KMS-11 (cell line): ENCODE measurements at regions not wholly inside any gene's neighbourhood (a gene's known extent, or its start where the extent isn't known, plus 50 kb on each side); places are given as distances from the start of the nearest gene placed in this dataset.

Experiments
- H2AFZ ChIP-seq: fragments of 200-600 bp; sonication (generic); 2 replicates; pipeline ENCODE4 v1.6.1; 2016; ENCODE audit warnings: antibody characterized with exemption, mixed run types, low read depth
- H3K27ac ChIP-seq: fragments of 200-600 bp; sonication (generic); 2 replicates; pipeline ENCODE4 v1.6.1; 2016; ENCODE audit warnings: mild to moderate bottlenecking, mixed run types
- H3K27me3 ChIP-seq: fragments of 200-600 bp; sonication (generic); 2 replicates; pipeline ENCODE4 v1.6.1; 2017; ENCODE audit warnings: mild to moderate bottlenecking, low read depth, mixed run types, moderate library complexity; ENCODE audit not compliant: insufficient read depth
- H3K36me3 ChIP-seq: fragments of 200-600 bp; sonication (generic); 2 replicates; pipeline ENCODE4 v1.6.1; 2017; ENCODE audit warnings: mild to moderate bottlenecking, mixed run types; ENCODE audit not compliant: insufficient read depth
- H3K4me1 ChIP-seq: fragments of 200-600 bp; sonication (generic); 2 replicates; pipeline ENCODE4 v1.6.1; 2016; ENCODE audit warnings: mild to moderate bottlenecking, low read depth, mixed run types; ENCODE audit not compliant: poor library complexity, severe bottlenecking
- H3K4me2 ChIP-seq: fragments of 200-600 bp; sonication (generic); 2 replicates; pipeline ENCODE4 v1.7.0; 2016; ENCODE audit warnings: mild to moderate bottlenecking, mixed run types
- H3K4me3 ChIP-seq: fragments of 200-600 bp; sonication (generic); IDR thresholded peaks from 2 replicates; pipeline ENCODE4 v1.6.1; 2017; ENCODE audit warnings: low read depth, low read length, mixed read lengths; ENCODE audit not compliant: insufficient read depth
- H3K79me2 ChIP-seq: fragments of 200-600 bp; sonication (generic); 2 replicates; pipeline ENCODE4 v1.6.1; 2016; ENCODE audit warnings: low read depth, mixed run types; ENCODE audit not compliant: insufficient read depth
- H3K9ac ChIP-seq: fragments of 200-600 bp; sonication (generic); 2 replicates; pipeline ENCODE4 v1.6.1; 2016; ENCODE audit warnings: mild to moderate bottlenecking, mixed run types
- H4K20me1 ChIP-seq: fragments of 200-600 bp; sonication (generic); 2 replicates; pipeline ENCODE4 v1.6.1; 2016; ENCODE audit warnings: mild to moderate bottlenecking, mixed run types; ENCODE audit not compliant: insufficient read depth
- CTCF ChIP-seq: fragments of 200-600 bp; sonication (generic); conservative IDR thresholded peaks from 2 replicates; pipeline ENCODE4 v1.6.1; 2017; ENCODE audit warnings: low read depth, mild to moderate bottlenecking, antibody characterized with exemption, low read length, moderate library complexity, mixed read lengths

GRCh38 chr3:869734-870133 lies 223.1 kb upstream of the CNTN6 start:
- Histone ChIP-seq H2AFZ (no peak overlapping the region), H3K4me3 (no peak overlapping the region), H3K27ac (no peak overlapping the region), H4K20me1 (no peaks in the 10 kb centered on the region), H3K4me1 (no peaks in the 10 kb centered on the region), H3K27me3 (no peaks in the 10 kb centered on the region), H3K36me3 (no peaks in the 10 kb centered on the region), H3K9ac (no peak overlapping the region), H3K79me2 (no peaks in the 10 kb centered on the region), H3K4me2 (no peak overlapping the region)
- TF ChIP-seq CTCF, result no peak

GRCh38 chr3:871651-872050 lies 221.2 kb upstream of the CNTN6 start:
- H4K20me1 ChIP-seq, result no peaks in the 10 kb centered on the region
- H3K9ac ChIP-seq, result no peak overlapping the region
- H3K27ac ChIP-seq, result no peak overlapping the region
- no peak for TF ChIP-seq CTCF
- no peaks in the 10 kb centered on the region for H3K79me2 ChIP-seq
- no peaks in the 10 kb centered on the region for H3K4me1 ChIP-seq
- no peak overlapping the region for H3K4me3 ChIP-seq
- H3K4me2 ChIP-seq, result no peak overlapping the region
- H3K36me3 ChIP-seq, result no peaks in the 10 kb centered on the region
- H3K27me3 ChIP-seq, result no peaks in the 10 kb centered on the region
- no peak overlapping the region for H2AFZ ChIP-seq

- no peak overlapping the region for H3K9ac ChIP-seq
- no peaks in the 10 kb centered on the region for H3K4me1 ChIP-seq
- TF ChIP-seq CTCF, result no peak
- no peaks in the 10 kb centered on the region for H4K20me1 ChIP-seq
- H3K4me2 ChIP-seq, result no peak overlapping the region
- no peaks in the 10 kb centered on the region for H3K36me3 ChIP-seq
- H3K79me2 ChIP-seq, result no peaks in the 10 kb centered on the region
- no peak overlapping the region for H3K4me3 ChIP-seq
- no peak overlapping the region for H3K27ac ChIP-seq
- no peak overlapping the region for H2AFZ ChIP-seq
- no peaks in the 10 kb centered on the region for H3K27me3 ChIP-seq
Observed at GRCh38 chr3:877001-877400, 215.8 kb upstream of the CNTN6 start.

GRCh38 chr3:878746-879145 lies 214.1 kb upstream of the CNTN6 start:
- Histone ChIP-seq H4K20me1 (no peaks in the 10 kb centered on the region), H3K27me3 (no peaks in the 10 kb centered on the region), H3K4me3 (no peak overlapping the region), H2AFZ (no peak overlapping the region), H3K4me1 (no peaks in the 10 kb centered on the region), H3K4me2 (no peak overlapping the region), H3K79me2 (no peaks in the 10 kb centered on the region), H3K36me3 (no peaks in the 10 kb centered on the region), H3K27ac (no peak overlapping the region), H3K9ac (no peak overlapping the region)
- TF ChIP-seq CTCF, result no peak

GRCh38 chr3:880371-880770 lies 212.5 kb upstream of the CNTN6 start:
- TF ChIP-seq CTCF, result no peak
- Histone ChIP-seq H4K20me1 (no peaks in the 10 kb centered on the region), H3K27me3 (no peaks in the 10 kb centered on the region), H3K4me1 (no peaks in the 10 kb centered on the region), H3K79me2 (no peaks in the 10 kb centered on the region), H2AFZ (no peak overlapping the region), H3K27ac (no peak overlapping the region), H3K4me2 (no peak overlapping the region), H3K9ac (no peak overlapping the region), H3K36me3 (no peaks in the 10 kb centered on the region), H3K4me3 (no peak overlapping the region)
